Ascending aorta (tissue), 2 donors: ENCODE measurements at regions not wholly inside any gene's neighbourhood (a gene's known extent, or its start where the extent isn't known, plus 50 kb on each side); places are given as distances from the start of the nearest gene placed in this dataset.

Experiments
- DNase-seq, 2 donors: peaks; one replicate each; pipeline ENCODE4 v3.0.0-alpha.2; 2019; ENCODE audit warnings: low spot score in 2 of 2
- H3K27ac ChIP-seq, 2 donors: fragments of 200-600 bp; sonication (generic); one replicate each; pipeline ENCODE4 v1.5.1; 2016 to 2017; ENCODE audit warnings: mild to moderate bottlenecking in 1 of 2
- H3K27me3 ChIP-seq: fragments of 200-600 bp; sonication (generic); one replicate; pipeline ENCODE4 v1.5.1; 2017
- H3K36me3 ChIP-seq, 2 donors: fragments of 200-600 bp; sonication (generic); one replicate each; pipeline ENCODE4 v1.5.1; 2016
- H3K4me1 ChIP-seq, 2 donors: fragments of 200-600 bp; sonication (generic); one replicate each; pipeline ENCODE4 v1.5.1; 2016 to 2017; ENCODE audit warnings: mild to moderate bottlenecking in 1 of 2
- H3K4me3 ChIP-seq, 2 donors: fragments of 200-600 bp; sonication (generic); one replicate each; pipeline ENCODE4 v1.5.1; 2016 to 2017; ENCODE audit warnings: mild to moderate bottlenecking in 1 of 2
- H3K9me3 ChIP-seq, 2 donors: fragments of 200-600 bp; sonication (generic); one replicate each; pipeline ENCODE4 v1.5.1; 2016
- intact Hi-C: fragments of 100-400 bp; cut with DNase I; formaldehyde crosslinking; loops from one replicate; pipeline ENCODE4 v1.15.1; 2023
- TF ChIP-seq, protein P1 (sequence below), 3 experiments: fragments of 200-600 bp in 2 of 3; fragments of 450-650 bp in 1 of 3; sonication (generic) in 2 of 3; IDR thresholded peaks; one replicate each; pipeline ENCODE4 v1.5.1; 2016 to 2019; ENCODE audit warnings: antibody characterized with exemption in 3 of 3, mild to moderate bottlenecking in 1 of 3, moderate library complexity in 1 of 3

DNA sequence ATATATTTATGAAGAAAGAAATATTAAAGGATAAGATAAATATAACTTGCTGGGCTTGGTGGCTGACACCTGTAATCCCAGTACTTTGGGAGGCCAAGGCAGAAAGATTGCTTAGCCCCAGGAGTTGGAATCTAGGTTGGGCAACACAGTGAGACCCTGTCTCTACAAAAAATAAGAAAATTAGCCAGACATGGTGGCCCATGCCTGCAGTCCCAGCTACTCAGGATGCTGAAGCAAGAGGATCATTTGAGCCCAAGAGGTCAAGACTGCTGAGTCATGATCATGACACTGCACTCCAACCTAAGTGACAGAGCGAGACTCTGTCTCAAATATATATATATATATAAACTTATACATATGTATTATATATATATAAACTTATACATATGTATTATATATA, 164.0 kb downstream of the MRPL14 start:
- no peaks in the 10 kb centered on the region for H3K36me3 ChIP-seq
- H3K4me3 ChIP-seq, result no peak overlapping the region
- H3K27me3 ChIP-seq, result no peaks in the 10 kb centered on the region
- TF ChIP-seq, protein P1, sequence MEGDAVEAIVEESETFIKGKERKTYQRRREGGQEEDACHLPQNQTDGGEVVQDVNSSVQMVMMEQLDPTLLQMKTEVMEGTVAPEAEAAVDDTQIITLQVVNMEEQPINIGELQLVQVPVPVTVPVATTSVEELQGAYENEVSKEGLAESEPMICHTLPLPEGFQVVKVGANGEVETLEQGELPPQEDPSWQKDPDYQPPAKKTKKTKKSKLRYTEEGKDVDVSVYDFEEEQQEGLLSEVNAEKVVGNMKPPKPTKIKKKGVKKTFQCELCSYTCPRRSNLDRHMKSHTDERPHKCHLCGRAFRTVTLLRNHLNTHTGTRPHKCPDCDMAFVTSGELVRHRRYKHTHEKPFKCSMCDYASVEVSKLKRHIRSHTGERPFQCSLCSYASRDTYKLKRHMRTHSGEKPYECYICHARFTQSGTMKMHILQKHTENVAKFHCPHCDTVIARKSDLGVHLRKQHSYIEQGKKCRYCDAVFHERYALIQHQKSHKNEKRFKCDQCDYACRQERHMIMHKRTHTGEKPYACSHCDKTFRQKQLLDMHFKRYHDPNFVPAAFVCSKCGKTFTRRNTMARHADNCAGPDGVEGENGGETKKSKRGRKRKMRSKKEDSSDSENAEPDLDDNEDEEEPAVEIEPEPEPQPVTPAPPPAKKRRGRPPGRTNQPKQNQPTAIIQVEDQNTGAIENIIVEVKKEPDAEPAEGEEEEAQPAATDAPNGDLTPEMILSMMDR (IDR thresholded peaks at IDR 0.05), result no peak
- DNase-seq, result no peak
- H3K27ac ChIP-seq, result no peak overlapping the region
- no peaks in the 10 kb centered on the region for H3K4me1 ChIP-seq
- H3K9me3 ChIP-seq, result no peaks in the 10 kb centered on the region
- intact Hi-C loops, result no loop called here

DNA sequence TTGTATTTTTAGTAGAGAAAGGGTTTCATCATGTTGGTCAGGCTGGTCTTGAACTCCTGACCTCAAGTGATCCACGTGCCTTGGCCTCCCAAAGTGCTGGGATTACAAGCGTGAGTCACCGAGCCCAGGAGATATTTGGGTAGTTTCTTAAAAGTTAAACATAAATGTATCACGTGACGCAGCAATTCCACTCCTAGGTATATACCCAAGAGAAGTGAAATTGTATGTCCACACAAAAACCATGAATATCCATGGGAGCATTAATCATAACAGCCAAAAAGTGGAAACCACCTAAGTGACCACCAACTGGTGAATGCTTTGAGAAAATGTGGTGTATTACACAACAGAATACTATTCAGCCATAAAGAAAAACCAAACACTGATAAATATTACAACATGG, 164.8 kb downstream of the MRPL14 start:
- no peak for DNase-seq
- TF ChIP-seq, protein P1 (IDR thresholded peaks at IDR 0.05), result no peak
- no peak overlapping the region for H3K4me3 ChIP-seq
- intact Hi-C loops, result no loop called here
- no peak overlapping the region for H3K27ac ChIP-seq
- H3K27me3 ChIP-seq, result no peaks in the 10 kb centered on the region
- no peaks in the 10 kb centered on the region for H3K9me3 ChIP-seq
- H3K36me3 ChIP-seq, result no peaks in the 10 kb centered on the region
- no peaks in the 10 kb centered on the region for H3K4me1 ChIP-seq

DNA sequence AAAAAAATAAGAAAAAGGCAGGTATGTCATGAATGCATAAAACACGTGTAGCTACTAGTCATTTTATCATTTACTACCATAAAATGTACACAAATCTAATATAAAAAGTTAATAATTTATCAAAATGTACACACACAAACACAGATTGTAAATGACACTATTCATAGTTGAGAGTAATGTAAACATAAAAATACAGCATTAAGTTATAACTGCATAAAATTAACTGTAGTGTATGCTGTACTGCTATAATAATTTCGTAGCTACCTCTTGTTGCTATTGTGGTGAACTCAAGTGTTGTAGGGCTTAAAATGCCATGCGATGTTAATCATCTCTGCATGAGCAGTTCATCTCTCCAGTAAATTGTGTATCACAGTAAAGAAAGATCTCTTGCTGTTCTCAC, 170.0 kb downstream of the MRPL14 start:
- intact Hi-C loops, result no loop called here
- no peaks in the 10 kb centered on the region for H3K4me1 ChIP-seq

DNA sequence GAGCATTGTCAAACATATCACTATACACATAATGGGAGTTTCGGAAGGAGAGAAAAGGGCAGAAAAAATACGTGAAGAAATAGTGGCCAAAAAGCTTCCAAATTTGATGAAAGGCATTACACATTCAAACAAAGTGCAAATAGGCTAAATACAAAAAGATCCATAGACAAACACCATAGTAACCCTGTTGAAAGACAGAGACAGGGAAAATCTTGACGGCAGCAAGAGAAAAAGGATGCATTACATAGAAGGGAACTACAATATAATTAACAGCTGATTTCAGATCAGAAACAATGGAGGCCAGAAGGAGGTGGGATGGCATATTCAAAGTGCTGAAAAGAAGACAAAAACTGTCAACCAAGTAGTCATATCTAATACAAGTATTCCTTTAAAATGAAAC, 170.8 kb downstream of the MRPL14 start:
- Histone ChIP-seq H3K4me3 (no peak overlapping the region), H3K27ac (no peak overlapping the region), H3K36me3 (no peaks in the 10 kb centered on the region), H3K9me3 (no peaks in the 10 kb centered on the region), H3K27me3 (no peaks in the 10 kb centered on the region), H3K4me1 (no peaks in the 10 kb centered on the region)
- intact Hi-C loops, result no loop called here
- TF ChIP-seq, protein P1 (IDR thresholded peaks at IDR 0.05), result no peak
- no peak for DNase-seq

More for the DNA sequence above, 170.0 kb downstream of the MRPL14 start:
- no peaks in the 10 kb centered on the region for H3K9me3 ChIP-seq
- TF ChIP-seq, protein P1 (IDR thresholded peaks at IDR 0.05), result no peak
- H3K36me3 ChIP-seq, result no peaks in the 10 kb centered on the region
- H3K27me3 ChIP-seq, result no peaks in the 10 kb centered on the region
- DNase-seq, result no peak
- H3K27ac ChIP-seq, result no peak overlapping the region
- no peak overlapping the region for H3K4me3 ChIP-seq

DNA sequence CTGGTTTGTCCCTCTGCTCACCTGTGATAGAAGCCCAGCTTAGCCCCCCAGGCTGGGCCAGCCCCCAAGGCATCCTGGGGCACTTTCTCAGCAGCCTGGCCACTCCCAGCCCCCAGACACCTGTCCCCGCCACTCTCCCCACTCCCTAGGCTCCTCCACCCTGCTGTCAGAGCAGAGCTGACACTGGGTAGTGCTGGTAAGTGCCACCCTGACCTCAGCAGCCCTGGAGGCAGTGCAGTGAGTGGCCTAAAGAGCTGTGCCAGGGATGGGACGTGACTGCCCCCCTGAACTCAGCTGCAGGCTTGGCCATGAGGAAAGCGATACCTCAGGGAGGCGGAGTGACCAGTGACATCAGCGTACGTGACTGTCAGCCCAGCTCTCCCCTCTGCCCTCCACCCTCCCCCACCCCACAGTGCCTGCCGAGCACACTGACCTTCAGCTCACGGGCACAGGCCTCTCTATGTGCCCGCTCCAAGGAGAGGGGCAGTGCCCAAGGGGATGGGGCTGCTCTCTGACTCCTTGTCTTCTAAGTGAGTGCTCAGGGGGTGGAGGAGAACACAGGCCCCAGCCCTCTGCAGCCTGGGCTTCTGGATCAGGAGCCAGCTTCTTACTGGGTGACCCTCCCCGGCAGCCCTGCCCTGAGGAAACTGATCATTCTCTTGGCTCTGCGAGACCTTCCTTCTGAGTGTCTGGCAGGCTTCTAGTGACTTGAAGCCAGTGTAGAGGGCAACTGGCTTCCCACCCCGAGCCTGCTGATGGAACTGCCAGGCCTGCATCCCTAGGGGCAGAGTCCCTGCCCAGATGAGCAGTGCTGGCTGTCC, 172.7 kb downstream of the MRPL14 start:
- Histone ChIP-seq H3K4me3 (no peak overlapping the region), H3K9me3 (no peaks in the 10 kb centered on the region), H3K27ac (no peak overlapping the region), H3K27me3 (no peaks in the 10 kb centered on the region), H3K4me1 (no peaks in the 10 kb centered on the region), H3K36me3 (no peaks in the 10 kb centered on the region)
- TF ChIP-seq, protein P1 (IDR thresholded peaks at IDR 0.05), result no peak
- intact Hi-C loops, result no loop called here
- DNase-seq, result no peak
